ENCODE measurements at regions not wholly inside any gene's neighbourhood (a gene's known extent, or its start where the extent isn't known, plus 50 kb on each side); places are given as distances from the start of the nearest gene placed in this dataset.

- ChIA-PET CTCF (no interaction called here), POLR2A (no interaction called here)
- H3K27me3 ChIP-seq (ENCODE audit: insufficient read depth, low read length, poor library complexity, severe bottlenecking), result no peaks in the 10 kb centered on the region
- Mint-ChIP-seq H3K9me3 (no peaks in the 10 kb centered on the region), H3K4me1 (no peaks in the 10 kb centered on the region), H3K27ac (no peak overlapping the region), H3K4me3 (no peak overlapping the region), H3K27me3 (peaks cover 0 to 9% of the 10 kb centered on the region in 2 donors), H3K36me3 (no peaks in the 10 kb centered on the region)
- H3K4me1 ChIP-seq (ENCODE audit: insufficient read depth, low read length), result no peaks in the 10 kb centered on the region
- H3K9me3 ChIP-seq (ENCODE audit: low read length), result no peaks in the 10 kb centered on the region
- H3K4me3 ChIP-seq (ENCODE audit: low read length), result no peak overlapping the region
- no peak for DNase-seq
- no peaks in the 10 kb centered on the region for H3K36me3 ChIP-seq (ENCODE audit: insufficient read depth, low read length)
- no peak overlapping the region for H3K27ac ChIP-seq (ENCODE audit: low read depth, low read length)
Observed at GRCh38 chr14:101110729-101111619, 207.5 kb upstream of the RTL1 start.

- no peaks in the 10 kb centered on the region for H3K9me3 ChIP-seq (ENCODE audit: low read length)
- ChIA-PET POLR2A (no interaction called here), CTCF (no interaction called here)
- Mint-ChIP-seq H3K27me3 (peaks cover 0 to 9% of the 10 kb centered on the region in 2 donors), H3K36me3 (no peaks in the 10 kb centered on the region), H3K27ac (no peak overlapping the region), H3K9me3 (no peaks in the 10 kb centered on the region), H3K4me1 (no peaks in the 10 kb centered on the region), H3K4me3 (no peak overlapping the region)
- no peaks in the 10 kb centered on the region for H3K4me1 ChIP-seq (ENCODE audit: insufficient read depth, low read length)
- DNase-seq, result no peak
- H3K36me3 ChIP-seq (ENCODE audit: insufficient read depth, low read length), result no peaks in the 10 kb centered on the region
- no peak overlapping the region for H3K27ac ChIP-seq (ENCODE audit: low read depth, low read length)
- no peaks in the 10 kb centered on the region for H3K27me3 ChIP-seq (ENCODE audit: insufficient read depth, low read length, poor library complexity, severe bottlenecking)
- H3K4me3 ChIP-seq (ENCODE audit: low read length), result no peak overlapping the region
Observed at GRCh38 chr14:101111620-101112290, 208.2 kb upstream of the RTL1 start.

GRCh38 chr14:101112351-101113107 is 209.0 kb upstream of the RTL1 start:
- no peak overlapping the region for H3K27ac ChIP-seq (ENCODE audit: low read depth, low read length)
- peak in 1 of 5 donors; percentile 30 for DNase-seq
- POLR2A ChIA-PET, result no interaction called here
- no peak overlapping the region for H3K4me3 ChIP-seq (ENCODE audit: low read length)
- H3K4me3 Mint-ChIP-seq, result no peak overlapping the region
- no peaks in the 10 kb centered on the region for H3K4me1 ChIP-seq (ENCODE audit: insufficient read depth, low read length)
- no peaks in the 10 kb centered on the region for H3K36me3 Mint-ChIP-seq
- H3K27me3 ChIP-seq (ENCODE audit: insufficient read depth, low read length, poor library complexity, severe bottlenecking), result no peaks in the 10 kb centered on the region
- no peaks in the 10 kb centered on the region for H3K9me3 ChIP-seq (ENCODE audit: low read length)
- H3K36me3 ChIP-seq (ENCODE audit: insufficient read depth, low read length), result no peaks in the 10 kb centered on the region
- CTCF ChIA-PET, result no interaction called here
- H3K27ac Mint-ChIP-seq, result no peak overlapping the region
- H3K9me3 Mint-ChIP-seq, result no peaks in the 10 kb centered on the region
- H3K27me3 Mint-ChIP-seq, result peaks cover 1 to 9% of the 10 kb centered on the region in 2 donors
- H3K4me1 Mint-ChIP-seq, result no peaks in the 10 kb centered on the region

GRCh38 chr14:101113108-101113612 is 209.6 kb upstream of the RTL1 start:
- ChIA-PET CTCF (no interaction called here), POLR2A (no interaction called here)
- no peaks in the 10 kb centered on the region for H3K27me3 ChIP-seq (ENCODE audit: insufficient read depth, low read length, poor library complexity, severe bottlenecking)
- no peaks in the 10 kb centered on the region for H3K4me1 ChIP-seq (ENCODE audit: insufficient read depth, low read length)
- no peak overlapping the region for H3K27ac ChIP-seq (ENCODE audit: low read depth, low read length)
- no peaks in the 10 kb centered on the region for H3K36me3 ChIP-seq (ENCODE audit: insufficient read depth, low read length)
- H3K27me3 Mint-ChIP-seq, result peaks cover 1 to 9% of the 10 kb centered on the region in 2 donors
- H3K9me3 Mint-ChIP-seq, result no peaks in the 10 kb centered on the region
- peak in 1 of 5 donors; percentile 34 for DNase-seq
- no peaks in the 10 kb centered on the region for H3K4me1 Mint-ChIP-seq
- no peak overlapping the region for H3K27ac Mint-ChIP-seq
- no peak overlapping the region for H3K4me3 ChIP-seq (ENCODE audit: low read length)
- H3K9me3 ChIP-seq (ENCODE audit: low read length), result no peaks in the 10 kb centered on the region
- H3K4me3 Mint-ChIP-seq, result no peak overlapping the region
- H3K36me3 Mint-ChIP-seq, result no peaks in the 10 kb centered on the region

- Histone ChIP-seq H3K27ac (ENCODE audit: low read depth, low read length) (no peak overlapping the region), H3K9me3 (ENCODE audit: low read length) (no peaks in the 10 kb centered on the region), H3K36me3 (ENCODE audit: insufficient read depth, low read length) (no peaks in the 10 kb centered on the region), H3K4me3 (ENCODE audit: low read length) (no peak overlapping the region), H3K4me1 (ENCODE audit: insufficient read depth, low read length) (no peaks in the 10 kb centered on the region), H3K27me3 (ENCODE audit: insufficient read depth, low read length, poor library complexity, severe bottlenecking) (no peaks in the 10 kb centered on the region)
- no peaks in the 10 kb centered on the region for H3K36me3 Mint-ChIP-seq
- H3K9me3 Mint-ChIP-seq, result no peaks in the 10 kb centered on the region
- ChIA-PET POLR2A (no interaction called here), CTCF (no interaction called here)
- DNase-seq, result peak in 1 of 5 donors; percentile 36
- peaks cover 0 to under 1% (median 0%) of the 10 kb centered on the region in 3 donors for H3K4me1 Mint-ChIP-seq
- no peak overlapping the region for H3K4me3 Mint-ChIP-seq
- H3K27me3 Mint-ChIP-seq, result peaks cover 1 to 9% of the 10 kb centered on the region in 2 donors
- no peak overlapping the region for H3K27ac Mint-ChIP-seq
Observed at GRCh38 chr14:101113835-101114725, 210.6 kb upstream of the RTL1 start.

GRCh38 chr14:101114726-101115515 is 211.4 kb upstream of the RTL1 start:
- Histone ChIP-seq H3K4me3 (ENCODE audit: low read length) (no peak overlapping the region), H3K27ac (ENCODE audit: low read depth, low read length) (no peak overlapping the region), H3K36me3 (ENCODE audit: insufficient read depth, low read length) (no peaks in the 10 kb centered on the region), H3K4me1 (ENCODE audit: insufficient read depth, low read length) (no peaks in the 10 kb centered on the region), H3K9me3 (ENCODE audit: low read length) (no peaks in the 10 kb centered on the region), H3K27me3 (ENCODE audit: insufficient read depth, low read length, poor library complexity, severe bottlenecking) (no peaks in the 10 kb centered on the region)
- no peak overlapping the region for H3K4me3 Mint-ChIP-seq
- H3K27me3 Mint-ChIP-seq, result peaks cover 1 to 6% of the 10 kb centered on the region in 2 donors
- H3K36me3 Mint-ChIP-seq, result no peaks in the 10 kb centered on the region
- ChIA-PET POLR2A (no interaction called here), CTCF (no interaction called here)
- peak in 1 of 5 donors; percentile 22 for DNase-seq
- H3K27ac Mint-ChIP-seq, result no peak overlapping the region
- H3K4me1 Mint-ChIP-seq, result peaks cover 2 to 7% (median 2%) of the 10 kb centered on the region in 3 donors
- no peaks in the 10 kb centered on the region for H3K9me3 Mint-ChIP-seq

- H3K27ac Mint-ChIP-seq, result no peak overlapping the region
- H3K36me3 Mint-ChIP-seq, result no peaks in the 10 kb centered on the region
- no peaks in the 10 kb centered on the region for H3K9me3 ChIP-seq (ENCODE audit: low read length)
- H3K4me3 ChIP-seq (ENCODE audit: low read length), result no peak overlapping the region
- no peak overlapping the region for H3K4me3 Mint-ChIP-seq
- H3K27me3 ChIP-seq (ENCODE audit: insufficient read depth, low read length, poor library complexity, severe bottlenecking), result no peaks in the 10 kb centered on the region
- peaks cover 1 to 6% of the 10 kb centered on the region in 2 donors for H3K27me3 Mint-ChIP-seq
- H3K4me1 ChIP-seq (ENCODE audit: insufficient read depth, low read length), result peaks cover 3% of the 10 kb centered on the region
- no peak overlapping the region for H3K27ac ChIP-seq (ENCODE audit: low read depth, low read length)
- no peaks in the 10 kb centered on the region for H3K9me3 Mint-ChIP-seq
- ChIA-PET CTCF (no interaction called here), POLR2A (no interaction called here)
- no peak for DNase-seq
- no peaks in the 10 kb centered on the region for H3K36me3 ChIP-seq (ENCODE audit: insufficient read depth, low read length)
- H3K4me1 Mint-ChIP-seq, result peaks cover 5 to 14% (median 9%) of the 10 kb centered on the region in 3 donors
Observed at GRCh38 chr14:101115652-101116051, 212.1 kb upstream of the RTL1 start.
